Testis (tissue), 2 donors: ENCODE measurements at regions not wholly inside any gene's neighbourhood (a gene's known extent, or its start where the extent isn't known, plus 50 kb on each side); places are given as distances from the start of the nearest gene placed in this dataset.

Experiments
- CTCF ChIP-seq, 3 experiments: fragments of 450-650 bp in 2 of 3; fragments of 200-600 bp in 1 of 3; sonication (generic) in 1 of 3; IDR thresholded peaks; one replicate each; pipeline ENCODE4 v1.5.1; 2016 to 2019; ENCODE audit warnings: antibody characterized with exemption in 3 of 3, mild to moderate bottlenecking in 2 of 3, moderate library complexity in 1 of 3
- POLR2A ChIP-seq: fragments of 450-650 bp; IDR thresholded peaks from one replicate; pipeline ENCODE4 v1.6.1; 2017; ENCODE audit warnings: antibody characterized with exemption, mild to moderate bottlenecking, moderate library complexity

DNA sequence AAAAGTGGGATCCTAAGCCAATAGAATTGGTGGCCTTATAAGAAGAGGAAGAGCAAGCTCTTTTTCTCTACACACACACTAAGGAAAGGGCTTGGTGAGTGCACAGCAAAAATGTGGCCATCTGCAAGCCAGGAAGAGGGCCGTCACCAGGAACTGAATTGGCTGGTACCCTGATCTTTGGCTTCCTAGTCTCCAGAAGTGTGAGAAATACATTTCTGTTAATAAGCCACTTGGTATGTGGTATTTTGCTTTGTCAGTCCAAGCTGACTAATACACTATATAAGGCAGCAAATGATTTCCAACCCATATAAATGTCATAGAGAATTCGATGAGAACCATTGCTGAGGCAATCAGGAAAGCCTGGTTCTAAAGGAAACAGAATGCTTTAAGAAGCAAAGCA, 816.3 kb upstream of the SEMA6D start:
- TF ChIP-seq CTCF (IDR thresholded peaks at IDR 0.05): no peak
- TF ChIP-seq POLR2A: no peak
